NCI-H1417 (cell line): ENCODE measurements at regions not wholly inside any gene's neighbourhood (a gene's known extent, or its start where the extent isn't known, plus 50 kb on each side); places are given as distances from the start of the nearest gene placed in this dataset.

ENCODE experiments used
- DNase-seq, 3 experiments: peaks; one replicate each; lab custom pipeline; 2025; lab: John Stamatoyannopoulos, UW

GRCh38 chr10:4581929-4582328 is 244.1 kb upstream of the AKR1E2 start:
- no peak for DNase-seq

GRCh38 chr10:4579844-4580243 is 246.2 kb upstream of the AKR1E2 start:
- DNase-seq = no peak

- no peak for DNase-seq
These were observed 249.8 kb upstream of the AKR1E2 start for GRCh38 chr10:4576206-4576605.

- no peak for DNase-seq
These were observed 256.9 kb upstream of the AKR1E2 start for GRCh38 chr10:4569151-4569550.

DNA sequence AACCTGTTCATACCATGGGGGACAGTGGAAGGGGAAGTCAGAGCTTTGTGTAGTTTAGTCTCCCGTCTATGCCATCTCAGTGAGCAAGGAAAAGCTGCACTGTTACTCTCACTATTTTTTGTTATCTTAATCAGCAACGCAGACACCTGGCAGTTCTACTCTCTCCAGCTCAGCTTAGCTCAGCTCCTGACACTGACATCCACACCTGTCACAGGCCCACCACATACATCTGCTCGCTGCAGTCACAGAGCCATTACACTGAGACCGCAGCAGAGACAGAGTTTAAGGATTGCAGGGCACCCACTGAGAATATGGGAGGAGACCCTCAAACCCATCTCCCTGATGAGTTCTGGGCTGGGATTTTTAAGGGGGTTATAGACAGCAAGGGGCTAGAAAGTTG is 257.3 kb upstream of the AKR1E2 start:
- no peak for DNase-seq

DNA sequence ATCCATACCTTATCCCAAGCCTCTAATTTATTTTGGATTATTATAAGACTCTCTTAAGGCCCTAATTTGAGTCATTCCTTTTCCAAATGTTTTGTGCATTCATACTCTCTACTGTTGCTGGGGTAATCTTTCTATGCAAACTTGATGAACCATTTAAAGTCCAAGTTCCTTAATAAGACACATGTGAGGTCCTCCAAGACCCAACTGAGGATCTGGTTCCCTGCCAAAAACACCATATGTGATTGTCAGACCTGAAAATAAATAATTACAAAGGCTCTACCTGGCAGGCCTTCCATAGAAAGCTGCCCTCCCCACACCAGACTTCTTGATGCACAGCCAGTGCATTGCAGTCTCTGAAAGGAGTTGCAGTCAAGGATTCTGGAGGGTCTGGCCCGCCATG is 257.9 kb upstream of the AKR1E2 start:
- no peak for DNase-seq

DNA sequence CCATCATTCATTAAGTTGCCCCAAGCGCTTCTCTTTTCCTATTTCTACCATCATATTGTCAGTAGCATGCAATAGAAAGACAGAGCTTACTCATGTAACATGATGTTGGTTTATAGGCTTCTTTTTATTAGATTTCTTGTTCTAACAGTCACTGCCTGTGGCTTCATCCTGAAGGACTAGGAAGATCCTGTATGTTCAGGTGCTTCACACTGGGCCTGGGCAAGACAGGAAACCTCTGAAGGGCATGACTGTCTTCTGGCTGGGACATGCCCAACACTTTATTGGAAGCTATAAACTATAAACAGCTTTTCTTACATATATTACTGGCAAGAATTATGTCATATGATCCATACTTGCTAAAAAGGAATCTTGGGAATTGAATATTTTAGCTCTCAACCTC is 258.4 kb upstream of the AKR1E2 start:
- no peak for DNase-seq

GRCh38 chr10:4566011-4566410 is 260.0 kb upstream of the AKR1E2 start:
- DNase-seq = peak in 1 of 3 experiments; percentile 32

DNA sequence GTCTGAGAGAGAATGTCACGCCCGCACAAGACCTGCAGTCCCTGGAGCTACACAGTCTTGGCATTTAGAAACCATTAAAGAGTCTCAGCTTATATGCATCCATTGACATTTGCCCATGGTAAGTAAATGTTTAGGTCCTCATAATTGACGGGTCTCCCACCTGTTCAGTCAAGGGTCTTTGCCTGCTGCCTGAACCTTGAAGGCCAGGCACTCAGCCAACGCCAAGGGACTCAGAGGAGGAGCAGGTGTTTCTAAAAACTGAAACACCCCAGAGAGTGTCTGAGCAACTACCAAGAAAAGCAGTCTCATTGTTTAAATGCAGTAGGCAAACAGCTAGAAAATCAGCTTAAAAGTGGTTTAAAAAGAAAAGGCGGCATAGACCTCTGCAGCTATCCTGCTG is 264.7 kb upstream of the AKR1E2 start:
- peak in 2 of 3 experiments; percentile 6 to 59 for DNase-seq

- DNase-seq = no peak
These were observed 268.5 kb upstream of the AKR1E2 start for GRCh38 chr10:4557469-4557868.

- DNase-seq = no peak
These were observed 269.5 kb upstream of the AKR1E2 start for GRCh38 chr10:4556527-4556926.

GRCh38 chr10:4555920-4556319 is 270.1 kb upstream of the AKR1E2 start:
- no peak for DNase-seq

DNA sequence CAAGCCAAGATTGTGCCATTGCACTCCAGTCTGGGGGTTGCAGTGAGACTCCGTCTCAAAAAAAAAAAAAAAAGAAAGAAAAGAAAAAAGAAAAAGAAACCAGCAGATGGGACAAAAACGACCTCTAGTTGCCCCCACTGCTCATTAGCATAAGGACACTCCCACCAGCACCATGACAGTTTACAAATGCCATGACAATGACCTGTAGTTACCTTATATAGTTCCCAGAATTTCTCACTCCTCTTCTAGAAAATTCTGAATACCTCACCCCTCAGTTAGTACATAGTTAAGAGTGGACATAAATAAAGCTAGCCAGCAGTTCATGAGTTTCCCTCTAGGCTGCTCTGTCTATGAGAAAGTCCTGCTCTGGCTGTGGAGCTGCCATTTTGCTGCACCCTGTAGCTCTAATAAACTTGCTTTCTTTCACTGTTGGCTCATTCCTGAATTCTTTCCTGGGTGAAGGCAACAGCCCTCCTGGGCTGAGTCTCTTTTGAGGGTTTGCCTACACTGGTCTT is 276.8 kb upstream of the AKR1E2 start:
- no peak for DNase-seq

DNA sequence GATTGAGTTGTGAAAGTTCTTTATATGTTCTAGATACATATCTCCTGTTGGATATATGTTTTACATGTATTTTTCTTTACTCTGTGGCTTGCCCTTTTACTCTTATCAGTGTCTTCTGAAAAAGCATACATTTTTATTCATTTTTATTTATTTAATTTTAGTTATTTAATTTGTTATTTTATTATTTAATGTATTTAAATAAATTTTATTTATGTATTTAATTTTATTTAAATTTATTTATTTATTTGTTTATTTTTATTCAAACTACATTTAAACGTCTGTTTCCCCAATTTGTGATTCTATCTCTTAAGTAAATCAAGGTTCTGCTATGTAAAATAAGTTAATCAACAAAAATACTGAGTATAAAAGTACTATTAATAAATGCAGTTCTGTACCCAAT is 279.1 kb upstream of the AKR1E2 start:
- no peak for DNase-seq

DNA sequence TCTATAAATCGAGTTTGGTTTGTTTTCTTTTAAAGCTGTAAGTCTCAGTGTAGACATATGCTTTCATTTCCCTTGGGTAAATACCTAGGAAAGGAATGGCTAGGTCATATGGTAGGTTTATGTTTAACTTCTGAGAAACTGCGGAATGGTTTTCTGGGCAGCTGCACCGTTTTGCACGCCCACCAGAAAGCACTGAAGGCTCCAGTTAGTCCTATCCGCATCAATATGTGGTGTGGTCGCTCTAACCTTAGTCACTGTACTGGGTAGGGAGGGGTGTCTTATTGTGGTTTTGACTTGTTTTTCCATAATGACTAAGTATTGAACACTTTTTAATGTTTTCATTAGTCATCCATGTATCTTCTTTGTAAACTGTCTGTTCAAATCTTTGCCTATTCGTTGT is 279.5 kb upstream of the AKR1E2 start:
- DNase-seq = no peak

- no peak for DNase-seq
These were observed 280.9 kb upstream of the AKR1E2 start for GRCh38 chr10:4545062-4545461.

- DNase-seq = peak in 2 of 3 experiments; percentile 4 to 59
These were observed 282.0 kb upstream of the AKR1E2 start for GRCh38 chr10:4543938-4544533.

DNA sequence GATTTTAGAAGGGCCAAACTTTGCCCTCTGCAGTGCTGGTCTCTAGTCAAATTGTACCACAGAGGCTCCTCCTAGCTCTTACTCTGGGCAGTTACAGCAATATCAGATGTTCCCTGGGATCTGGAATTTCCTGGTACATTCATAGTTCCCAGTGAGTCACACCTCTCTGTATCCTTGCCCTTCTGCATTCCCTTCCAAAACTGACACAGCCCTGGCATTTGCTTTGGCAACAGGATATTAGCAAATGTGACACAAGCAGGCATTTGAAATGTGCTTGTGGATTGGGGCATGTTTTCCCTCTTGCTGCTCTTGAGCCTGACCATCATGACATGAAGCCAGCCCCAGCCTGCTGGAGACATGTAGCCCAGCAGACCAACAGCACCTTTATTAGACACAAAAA is 284.7 kb upstream of the AKR1E2 start:
- DNase-seq = no peak

- DNase-seq = no peak
These were observed 288.0 kb upstream of the AKR1E2 start for GRCh38 chr10:4538016-4538415.

DNA sequence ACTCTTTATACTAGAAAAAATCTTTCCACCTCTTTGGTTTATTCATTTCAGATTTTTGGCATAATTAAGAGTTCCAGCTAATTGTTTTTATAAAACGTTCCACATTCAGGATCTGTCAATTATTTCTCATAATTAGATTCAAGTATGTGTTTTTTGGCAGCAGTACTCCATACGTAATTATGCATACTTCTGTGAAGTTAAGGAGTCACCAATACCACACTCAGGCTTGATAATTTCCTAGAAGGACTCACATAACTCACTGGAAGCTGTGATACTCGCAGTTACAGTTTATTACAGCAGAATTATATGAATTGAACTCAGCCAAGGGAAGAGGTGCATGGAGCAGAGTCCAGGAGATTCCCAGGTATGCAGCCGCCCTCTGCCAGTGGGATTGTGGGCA is 290.5 kb upstream of the AKR1E2 start:
- DNase-seq = no peak

DNA sequence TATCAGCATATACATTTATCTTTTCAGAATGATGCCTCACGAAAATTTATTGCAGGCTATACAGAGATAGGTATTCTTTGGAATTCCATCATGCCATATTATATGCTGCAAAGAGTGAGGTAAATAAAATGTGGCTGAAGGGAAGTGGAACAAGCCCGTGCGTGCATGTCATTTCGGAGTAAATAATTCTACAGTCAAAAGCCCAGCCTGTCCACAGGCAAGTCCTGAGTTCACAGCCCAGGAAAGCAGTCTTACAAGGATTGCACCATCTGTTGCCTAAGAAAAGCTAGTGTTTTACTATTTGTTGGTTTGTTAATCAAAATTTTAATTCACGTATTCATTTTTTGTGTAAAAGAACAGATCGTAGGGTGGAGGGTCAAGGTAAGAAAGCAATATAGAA is 292.4 kb upstream of the AKR1E2 start:
- DNase-seq = no peak

DNA sequence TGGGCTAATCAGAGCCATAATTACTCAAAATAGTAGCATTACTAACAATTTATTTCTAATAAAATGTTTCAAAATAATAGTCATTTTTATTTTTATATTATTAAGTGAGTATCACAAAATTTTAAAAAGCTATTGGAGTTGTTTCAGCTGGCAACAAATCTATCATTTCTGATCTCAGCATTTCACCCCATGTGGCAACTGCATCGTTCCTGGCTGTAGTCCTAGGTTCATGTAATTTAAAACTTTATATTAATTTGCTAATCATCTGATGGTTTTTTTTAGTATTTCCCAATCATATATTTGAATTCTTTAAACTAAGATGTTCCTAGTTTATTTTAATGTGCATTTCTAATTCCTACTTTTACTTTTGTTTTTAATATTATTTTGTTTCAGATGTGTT is 293.0 kb upstream of the AKR1E2 start:
- DNase-seq = no peak

DNA sequence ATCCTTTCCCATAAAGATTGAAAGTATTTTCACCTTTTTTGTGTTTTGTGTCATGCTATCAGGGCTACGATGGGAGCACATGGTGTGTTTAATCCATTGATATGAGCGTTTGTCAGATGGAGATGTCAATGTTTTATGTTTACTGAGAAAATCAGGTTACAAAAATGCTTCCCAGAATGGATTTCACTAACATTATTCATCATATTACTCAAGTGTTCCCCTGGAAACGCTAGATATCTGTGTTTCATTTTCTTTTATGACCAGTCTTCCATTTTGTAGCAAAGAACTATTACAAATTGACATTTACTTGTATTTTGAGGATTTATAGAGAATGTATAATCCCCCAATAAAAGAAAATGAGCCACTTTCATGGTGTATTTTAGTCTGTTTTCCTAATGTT is 293.5 kb upstream of the AKR1E2 start:
- DNase-seq = no peak

DNA sequence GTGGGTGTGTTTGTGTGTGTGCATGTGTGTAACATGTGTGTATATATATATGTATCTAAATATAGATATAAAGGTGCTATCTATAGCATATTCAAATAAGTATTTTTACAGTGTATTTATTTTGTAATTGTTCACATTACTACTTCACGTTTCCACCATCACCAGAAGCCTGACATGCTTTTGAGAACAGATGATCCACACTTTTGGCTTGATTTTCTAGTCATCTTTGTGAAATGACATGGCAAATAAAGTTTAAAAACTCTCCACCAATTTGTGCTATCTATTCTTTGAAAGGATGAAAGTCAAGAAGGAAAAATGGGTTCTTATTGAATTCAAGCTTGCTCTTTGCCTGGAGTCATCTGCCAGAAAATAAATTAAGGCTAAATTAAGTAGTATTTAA is 294.0 kb upstream of the AKR1E2 start:
- DNase-seq = no peak

- DNase-seq = no peak
These were observed 296.7 kb upstream of the AKR1E2 start for GRCh38 chr10:4529266-4529665.
